ENCODE measurements at regions not wholly inside any gene's neighbourhood (a gene's known extent, or its start where the extent isn't known, plus 50 kb on each side); places are given as distances from the start of the nearest gene placed in this dataset.

- H2AFZ ChIP-seq (ENCODE audit: control insufficient read depth, low read depth, low read length) = no peak overlapping the region
- ATAC-seq = no peak
- no peak overlapping the region for H3K4me2 ChIP-seq (ENCODE audit: control insufficient read depth, insufficient read depth)
- POLR2A ChIA-PET = no interaction called here
- RAD21 ChIA-PET (ENCODE audit: unreplicated experiment) = no interaction called here
- H3K4me1 ChIP-seq (ENCODE audit: control insufficient read depth, insufficient read depth, low read length) = no peaks in the 10 kb centered on the region
- FAIRE-seq = no peak
- no peaks in the 10 kb centered on the region for H3K9me3 ChIP-seq (replicated peaks; ENCODE audit: control insufficient read depth, insufficient read depth, low read length)
- H3K4me3 ChIP-seq = no peak overlapping the region
- H3K36me3 ChIP-seq (ENCODE audit: control insufficient read depth in 2 of 2, insufficient read depth in 2 of 2, low read length in 1 of 2) = no peaks in the 10 kb centered on the region
- no peaks in the 10 kb centered on the region for H4K20me1 ChIP-seq (ENCODE audit: control insufficient read depth, insufficient read depth)
- H3K9ac ChIP-seq (ENCODE audit: control insufficient read depth, insufficient read depth, low read length) = no peak overlapping the region
- SMC1A ChIA-PET (ENCODE audit: uncharacterized antibody, unreplicated experiment) = no interaction called here
- DNase-seq (ENCODE audit: low read depth, low spot score) = no peak
- TF ChIP-seq GATAD2B (conservative IDR thresholded peaks at IDR 0.05; ENCODE audit: low read depth) (no peak), TCF7 (IDR thresholded peaks at IDR 0.05; ENCODE audit: borderline replicate concordance) (no peak), SUZ12 (IDR thresholded peaks at IDR 0.05; ENCODE audit: unreplicated experiment) (no peak), NKRF (conservative IDR thresholded peaks at IDR 0.05) (no peak), BACH1 (IDR thresholded peaks at IDR 0.05; ENCODE audit: borderline replicate concordance) (no peak), TAF1 (IDR thresholded peaks at IDR 0.05; ENCODE audit: borderline replicate concordance, low read depth, low read length) (no peak), YY1 (IDR thresholded peaks at IDR 0.05; ENCODE audit: low read depth, low read length) (no peak), POLR2A (IDR thresholded peaks at IDR 0.05; ENCODE audit: low read depth, low read length) (no peak), RUNX3 (IDR thresholded peaks at IDR 0.05; ENCODE audit: low read length) (no peak), MEF2B (IDR thresholded peaks at IDR 0.05; ENCODE audit: partially characterized antibody, poor library complexity, severe bottlenecking) (no peak), HDGF (IDR thresholded peaks at IDR 0.05) (no peak), ZNF24 (IDR thresholded peaks at IDR 0.05) (no peak), BMI1 (IDR thresholded peaks at IDR 0.05; ENCODE audit: borderline replicate concordance) (no peak), FOS (IDR thresholded peaks at IDR 0.05; ENCODE audit: borderline replicate concordance, extremely low read depth, insufficient read length) (no peak), RELB (IDR thresholded peaks at IDR 0.05; ENCODE audit: low read depth) (no peak)
- no peaks in the 10 kb centered on the region for H3K79me2 ChIP-seq (ENCODE audit: control insufficient read depth, insufficient read depth, low read length)
- intact Hi-C loops (cut with micrococcal nuclease; ENCODE audit: unreplicated experiment) = no loop called here
- no peak overlapping the region for H3K27ac ChIP-seq (ENCODE audit: control insufficient read depth, insufficient read depth)
- in situ Hi-C loops (cut with MboI) = no loop called here
- CTCF ChIA-PET = no interaction called here
- H3K27me3 ChIP-seq (replicated peaks in 1 of 2; ENCODE audit: control insufficient read depth in 2 of 2, insufficient read depth in 2 of 2, low read length in 1 of 2) = no peaks in the 10 kb centered on the region
- no TSS peak for BruUV-seq (replicated peaks)
- WGBS (ENCODE audit: insufficient coverage, insufficient replicate concordance, low lambda C conversion rate, missing lambda C conversion rate) = 0% methylated on average over 1 of the region's 1 CpG
Observed at GRCh38 chr1:82614090-82614489, 813.4 kb downstream of the ADGRL2 start.
